ENCODE measurements at regions not wholly inside any gene's neighbourhood (a gene's known extent, or its start where the extent isn't known, plus 50 kb on each side); places are given as distances from the start of the nearest gene placed in this dataset.

GRCh38 chr3:18070944-18071343, 328.5 kb upstream of the TBC1D5 start:
- FAIRE-seq (no peak), DNase-seq (ENCODE audit: insufficient read length) (no peak)
- no peak for TF ChIP-seq POLR2AphosphoS5 (IDR thresholded peaks at IDR 0.05; ENCODE audit: low read depth, low read length)
- no peak for TF ChIP-seq TAF1 (IDR thresholded peaks at IDR 0.05; ENCODE audit: borderline replicate concordance, low read depth, low read length)
- TF ChIP-seq POLR2A (IDR thresholded peaks at IDR 0.05; ENCODE audit: low read depth, low read length) = no peak

- no peak for FAIRE-seq
- DNase-seq (ENCODE audit: insufficient read length) = no peak
- TF ChIP-seq POLR2AphosphoS5 (IDR thresholded peaks at IDR 0.05; ENCODE audit: low read depth, low read length) (no peak), TAF1 (IDR thresholded peaks at IDR 0.05; ENCODE audit: borderline replicate concordance, low read depth, low read length) (no peak), POLR2A (IDR thresholded peaks at IDR 0.05; ENCODE audit: low read depth, low read length) (no peak)
These were observed 327.8 kb upstream of the TBC1D5 start for GRCh38 chr3:18070231-18070630.

GRCh38 chr3:18069568-18069967, 327.1 kb upstream of the TBC1D5 start:
- TF ChIP-seq POLR2A (IDR thresholded peaks at IDR 0.05; ENCODE audit: low read depth, low read length) (no peak), POLR2AphosphoS5 (IDR thresholded peaks at IDR 0.05; ENCODE audit: low read depth, low read length) (no peak), TAF1 (IDR thresholded peaks at IDR 0.05; ENCODE audit: borderline replicate concordance, low read depth, low read length) (no peak)
- DNase-seq (ENCODE audit: insufficient read length) (no peak), FAIRE-seq (no peak)

- DNase-seq (ENCODE audit: insufficient read length) = no peak
- TF ChIP-seq POLR2A (IDR thresholded peaks at IDR 0.05; ENCODE audit: low read depth, low read length) = no peak
- TF ChIP-seq TAF1 (IDR thresholded peaks at IDR 0.05; ENCODE audit: borderline replicate concordance, low read depth, low read length) = no peak
- FAIRE-seq = no peak
These were observed 324.6 kb upstream of the TBC1D5 start for GRCh38 chr3:18066899-18067582.

- DNase-seq (ENCODE audit: insufficient read length) (no peak), FAIRE-seq (no peak)
- TF ChIP-seq POLR2AphosphoS5 (IDR thresholded peaks at IDR 0.05; ENCODE audit: low read depth, low read length) = no peak
- TF ChIP-seq TAF1 (IDR thresholded peaks at IDR 0.05; ENCODE audit: borderline replicate concordance, low read depth, low read length) = no peak
- TF ChIP-seq POLR2A (IDR thresholded peaks at IDR 0.05; ENCODE audit: low read depth, low read length) = no peak
These were observed 322.2 kb upstream of the TBC1D5 start for GRCh38 chr3:18064586-18064985.

- no peak for FAIRE-seq
- TF ChIP-seq TAF1 (IDR thresholded peaks at IDR 0.05; ENCODE audit: borderline replicate concordance, low read depth, low read length) (no peak), POLR2AphosphoS5 (IDR thresholded peaks at IDR 0.05; ENCODE audit: low read depth, low read length) (no peak), POLR2A (IDR thresholded peaks at IDR 0.05; ENCODE audit: low read depth, low read length) (no peak)
- no peak for DNase-seq (ENCODE audit: insufficient read length)
These were observed 320.2 kb upstream of the TBC1D5 start for GRCh38 chr3:18062657-18063025.

GRCh38 chr3:18061737-18062656, 319.6 kb upstream of the TBC1D5 start:
- no peak for TF ChIP-seq POLR2AphosphoS5 (IDR thresholded peaks at IDR 0.05; ENCODE audit: low read depth, low read length)
- no peak for TF ChIP-seq TAF1 (IDR thresholded peaks at IDR 0.05; ENCODE audit: borderline replicate concordance, low read depth, low read length)
- no peak for TF ChIP-seq POLR2A (IDR thresholded peaks at IDR 0.05; ENCODE audit: low read depth, low read length)
- DNase-seq (ENCODE audit: insufficient read length) (no peak), FAIRE-seq (no peak)

GRCh38 chr3:18058666-18059065, 316.2 kb upstream of the TBC1D5 start:
- no peak for DNase-seq (ENCODE audit: insufficient read length)
- TF ChIP-seq TAF1 (IDR thresholded peaks at IDR 0.05; ENCODE audit: borderline replicate concordance, low read depth, low read length) (no peak), POLR2A (IDR thresholded peaks at IDR 0.05; ENCODE audit: low read depth, low read length) (no peak), POLR2AphosphoS5 (IDR thresholded peaks at IDR 0.05; ENCODE audit: low read depth, low read length) (no peak)
- no peak for FAIRE-seq

- FAIRE-seq = no peak
- TF ChIP-seq POLR2A (IDR thresholded peaks at IDR 0.05; ENCODE audit: low read depth, low read length) = no peak
- TF ChIP-seq TAF1 (IDR thresholded peaks at IDR 0.05; ENCODE audit: borderline replicate concordance, low read depth, low read length) = no peak
- TF ChIP-seq POLR2AphosphoS5 (IDR thresholded peaks at IDR 0.05; ENCODE audit: low read depth, low read length) = no peak
- DNase-seq (ENCODE audit: insufficient read length) = no peak
These were observed 315.1 kb upstream of the TBC1D5 start for GRCh38 chr3:18057471-18058091.

- no peak for FAIRE-seq
- DNase-seq (ENCODE audit: insufficient read length) = no peak
- TF ChIP-seq POLR2A (IDR thresholded peaks at IDR 0.05; ENCODE audit: low read depth, low read length) = no peak
These were observed 312.2 kb upstream of the TBC1D5 start for GRCh38 chr3:18054625-18055024.

- no peak for TF ChIP-seq TAF1 (IDR thresholded peaks at IDR 0.05; ENCODE audit: borderline replicate concordance, low read depth, low read length)
- TF ChIP-seq POLR2AphosphoS5 (IDR thresholded peaks at IDR 0.05; ENCODE audit: low read depth, low read length) = no peak
- no peak for TF ChIP-seq POLR2A (IDR thresholded peaks at IDR 0.05; ENCODE audit: low read depth, low read length)
- no peak for DNase-seq (ENCODE audit: insufficient read length)
- FAIRE-seq = no peak
These were observed 308.9 kb upstream of the TBC1D5 start for GRCh38 chr3:18051306-18051705.

All from GM12892 (cell line).